ENCODE measurements at regions not wholly inside any gene's neighbourhood (a gene's known extent, or its start where the extent isn't known, plus 50 kb on each side); places are given as distances from the start of the nearest gene placed in this dataset.
"Not testable (repeated sequence)": the region's sequence is repeated elsewhere in the genome, so short reads cannot be mapped to it uniquely, and the experiment has no call there.

DNA sequence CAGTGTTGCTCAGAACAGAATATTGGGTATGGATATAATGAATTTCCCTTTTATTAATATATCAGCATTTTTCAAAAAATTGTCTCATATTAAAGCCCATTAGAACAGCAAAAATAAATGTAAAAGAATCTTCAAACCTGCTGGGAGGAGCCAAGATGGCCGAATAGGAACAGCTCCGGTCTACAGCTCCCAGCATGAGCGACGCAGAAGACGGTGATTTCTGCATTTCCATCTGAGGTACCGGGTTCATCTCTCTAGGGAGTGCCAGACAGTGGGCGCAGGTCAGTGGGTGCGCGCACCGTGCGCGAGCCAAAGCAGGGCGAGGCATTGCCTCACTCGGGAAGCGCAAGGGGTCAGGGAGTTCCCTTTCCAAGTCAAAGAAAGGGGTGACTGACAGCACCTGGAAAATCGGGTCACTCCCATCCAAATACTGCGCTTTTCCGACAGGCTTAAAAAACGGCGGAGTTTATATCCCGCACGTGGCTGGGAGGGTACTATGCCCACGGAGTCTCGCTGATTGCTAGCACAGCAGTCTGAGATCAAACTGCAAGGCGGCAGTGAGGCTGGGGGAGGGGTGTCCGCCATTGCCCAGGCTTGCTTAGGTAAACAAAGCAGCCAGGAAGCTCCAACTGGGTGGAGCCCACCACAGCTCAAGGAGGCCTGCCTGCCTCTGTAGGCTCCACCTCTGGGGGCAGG, 816.8 kb downstream of the TTLL7 start:
- CTCF ChIA-PET; H3K79me2 ChIP-seq (ENCODE audit: control insufficient read depth, insufficient read depth, low read length); H4K20me1 ChIP-seq (ENCODE audit: control insufficient read depth, insufficient read depth); DNase-seq (ENCODE audit: low read depth, low spot score); POLR2A ChIA-PET; H3K4me3 ChIP-seq; FAIRE-seq; H3K4me2 ChIP-seq (ENCODE audit: control insufficient read depth, insufficient read depth); in situ Hi-C loops (cut with MboI); BruUV-seq (replicated peaks); RAD21 ChIA-PET (ENCODE audit: unreplicated experiment); H3K27ac ChIP-seq (ENCODE audit: control insufficient read depth, insufficient read depth); ATAC-seq; H3K36me3 ChIP-seq (ENCODE audit: control insufficient read depth in 2 of 2, insufficient read depth in 2 of 2, low read length in 1 of 2); H3K27me3 ChIP-seq (replicated peaks in 1 of 2; ENCODE audit: control insufficient read depth in 2 of 2, insufficient read depth in 2 of 2, low read length in 1 of 2); intact Hi-C loops (cut with micrococcal nuclease; ENCODE audit: unreplicated experiment); H3K4me1 ChIP-seq (ENCODE audit: control insufficient read depth, insufficient read depth, low read length); H3K9me3 ChIP-seq (replicated peaks; ENCODE audit: control insufficient read depth, insufficient read depth, low read length); H2AFZ ChIP-seq (ENCODE audit: control insufficient read depth, low read depth, low read length); SMC1A ChIA-PET (ENCODE audit: uncharacterized antibody, unreplicated experiment); H3K9ac ChIP-seq (ENCODE audit: control insufficient read depth, insufficient read depth, low read length): not testable (repeated sequence)
- WGBS (ENCODE audit: insufficient coverage, insufficient replicate concordance, low lambda C conversion rate, missing lambda C conversion rate), result 79% methylated on average over 19 of the region's 26 CpGs

DNA sequence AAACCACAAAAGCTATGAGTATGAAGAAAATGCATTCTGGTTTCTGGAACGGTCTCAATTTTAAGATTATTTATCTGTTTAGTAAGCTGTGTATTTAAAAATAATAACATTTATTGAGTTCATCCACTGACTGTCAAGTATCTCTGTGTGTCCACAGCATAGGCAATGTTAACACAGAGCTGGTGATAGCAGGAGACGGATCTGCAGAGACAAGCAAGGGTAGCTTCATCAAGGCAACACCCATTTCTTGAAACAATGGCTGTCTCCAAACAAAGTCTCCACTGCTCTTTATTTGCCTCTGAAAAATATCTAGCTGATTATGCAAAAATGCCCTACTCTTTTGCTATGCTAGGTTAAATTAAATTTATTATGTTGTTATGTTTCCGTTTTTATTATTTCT, 818.3 kb downstream of the TTLL7 start:
- H4K20me1 ChIP-seq (ENCODE audit: control insufficient read depth, insufficient read depth); SMC1A ChIA-PET (ENCODE audit: uncharacterized antibody, unreplicated experiment); intact Hi-C loops (cut with micrococcal nuclease; ENCODE audit: unreplicated experiment); H3K36me3 ChIP-seq (ENCODE audit: control insufficient read depth in 2 of 2, insufficient read depth in 2 of 2, low read length in 1 of 2); H3K9ac ChIP-seq (ENCODE audit: control insufficient read depth, insufficient read depth, low read length); in situ Hi-C loops (cut with MboI); FAIRE-seq; BruUV-seq (replicated peaks); H3K4me2 ChIP-seq (ENCODE audit: control insufficient read depth, insufficient read depth); POLR2A ChIA-PET; CTCF ChIA-PET; H3K79me2 ChIP-seq (ENCODE audit: control insufficient read depth, insufficient read depth, low read length); H3K27me3 ChIP-seq (replicated peaks in 1 of 2; ENCODE audit: control insufficient read depth in 2 of 2, insufficient read depth in 2 of 2, low read length in 1 of 2); H2AFZ ChIP-seq (ENCODE audit: control insufficient read depth, low read depth, low read length); DNase-seq (ENCODE audit: low read depth, low spot score); H3K9me3 ChIP-seq (replicated peaks; ENCODE audit: control insufficient read depth, insufficient read depth, low read length); RAD21 ChIA-PET (ENCODE audit: unreplicated experiment); H3K4me3 ChIP-seq; H3K4me1 ChIP-seq (ENCODE audit: control insufficient read depth, insufficient read depth, low read length); H3K27ac ChIP-seq (ENCODE audit: control insufficient read depth, insufficient read depth); ATAC-seq: not testable (repeated sequence)
- WGBS (ENCODE audit: insufficient coverage, insufficient replicate concordance, low lambda C conversion rate, missing lambda C conversion rate), result 0% methylated on average over 3 of the region's 3 CpGs

DNA sequence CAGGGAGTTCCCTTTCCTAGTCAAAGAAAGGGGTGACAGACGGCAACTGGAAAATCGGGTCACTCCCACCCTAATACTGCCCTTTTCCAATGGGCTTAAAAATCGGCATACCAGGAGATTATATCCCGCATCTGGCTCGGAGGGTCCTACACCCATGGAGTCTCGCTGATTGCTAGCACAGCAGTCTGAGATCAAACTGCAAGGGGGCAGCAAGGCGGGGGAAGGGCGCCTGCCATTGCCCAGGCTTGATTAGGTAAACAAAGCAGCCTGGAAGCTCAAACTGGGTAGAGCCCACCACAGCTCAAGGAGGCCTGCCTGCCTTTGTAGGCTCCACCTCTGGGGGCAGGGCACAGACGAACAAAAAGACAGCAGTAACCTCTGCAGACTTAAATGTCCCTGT, 831.3 kb downstream of the TTLL7 start:
- H4K20me1 ChIP-seq (ENCODE audit: control insufficient read depth, insufficient read depth); POLR2A ChIA-PET; H3K36me3 ChIP-seq (ENCODE audit: control insufficient read depth in 2 of 2, insufficient read depth in 2 of 2, low read length in 1 of 2); H3K4me1 ChIP-seq (ENCODE audit: control insufficient read depth, insufficient read depth, low read length); FAIRE-seq; H3K79me2 ChIP-seq (ENCODE audit: control insufficient read depth, insufficient read depth, low read length); BruUV-seq (replicated peaks); in situ Hi-C loops (cut with MboI); CTCF ChIA-PET; RAD21 ChIA-PET (ENCODE audit: unreplicated experiment); H3K4me2 ChIP-seq (ENCODE audit: control insufficient read depth, insufficient read depth); H3K4me3 ChIP-seq; ATAC-seq; H2AFZ ChIP-seq (ENCODE audit: control insufficient read depth, low read depth, low read length); DNase-seq (ENCODE audit: low read depth, low spot score); SMC1A ChIA-PET (ENCODE audit: uncharacterized antibody, unreplicated experiment); H3K9me3 ChIP-seq (replicated peaks; ENCODE audit: control insufficient read depth, insufficient read depth, low read length); H3K27ac ChIP-seq (ENCODE audit: control insufficient read depth, insufficient read depth); H3K9ac ChIP-seq (ENCODE audit: control insufficient read depth, insufficient read depth, low read length); intact Hi-C loops (cut with micrococcal nuclease; ENCODE audit: unreplicated experiment); H3K27me3 ChIP-seq (replicated peaks in 1 of 2; ENCODE audit: control insufficient read depth in 2 of 2, insufficient read depth in 2 of 2, low read length in 1 of 2): not testable (repeated sequence)
- 46% methylated on average over 8 of the region's 9 CpGs for WGBS (ENCODE audit: insufficient coverage, insufficient replicate concordance, low lambda C conversion rate, missing lambda C conversion rate)

DNA sequence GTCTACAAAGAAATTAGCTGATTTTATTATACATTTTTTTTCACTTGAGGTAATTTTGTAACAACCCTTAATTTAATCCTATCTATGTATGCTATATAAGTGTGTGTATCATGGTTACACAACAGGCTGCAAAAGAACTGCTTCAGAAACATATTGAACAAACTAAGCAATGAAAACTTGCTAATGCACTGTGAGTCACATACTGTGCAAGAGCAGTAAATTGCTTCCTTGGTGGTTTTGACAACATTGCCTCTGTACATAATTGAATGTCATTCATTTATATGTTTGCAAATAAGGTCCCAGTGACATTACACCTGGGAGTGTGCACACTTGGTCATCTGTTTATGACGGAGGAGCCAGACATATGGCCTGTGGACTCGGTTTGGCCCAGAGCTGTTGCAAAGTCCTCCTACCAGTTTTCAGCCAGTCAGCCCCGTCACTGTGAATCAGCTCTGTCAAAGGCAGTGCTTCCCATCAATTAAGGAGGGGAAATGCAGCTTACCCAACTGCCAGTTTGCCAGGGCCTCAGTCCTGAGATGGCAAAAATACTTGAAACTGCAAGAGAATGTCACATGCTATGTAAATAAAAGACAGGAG, 835.0 kb downstream of the TTLL7 start:
- H3K27me3 ChIP-seq (replicated peaks in 1 of 2; ENCODE audit: control insufficient read depth in 2 of 2, insufficient read depth in 2 of 2, low read length in 1 of 2); SMC1A ChIA-PET (ENCODE audit: uncharacterized antibody, unreplicated experiment); H2AFZ ChIP-seq (ENCODE audit: control insufficient read depth, low read depth, low read length); H3K4me1 ChIP-seq (ENCODE audit: control insufficient read depth, insufficient read depth, low read length); POLR2A ChIA-PET; BruUV-seq (replicated peaks); H3K79me2 ChIP-seq (ENCODE audit: control insufficient read depth, insufficient read depth, low read length); H3K9ac ChIP-seq (ENCODE audit: control insufficient read depth, insufficient read depth, low read length); H4K20me1 ChIP-seq (ENCODE audit: control insufficient read depth, insufficient read depth); DNase-seq (ENCODE audit: low read depth, low spot score); H3K4me2 ChIP-seq (ENCODE audit: control insufficient read depth, insufficient read depth); FAIRE-seq; intact Hi-C loops (cut with micrococcal nuclease; ENCODE audit: unreplicated experiment); H3K4me3 ChIP-seq; ATAC-seq; CTCF ChIA-PET; in situ Hi-C loops (cut with MboI); RAD21 ChIA-PET (ENCODE audit: unreplicated experiment); H3K36me3 ChIP-seq (ENCODE audit: control insufficient read depth in 2 of 2, insufficient read depth in 2 of 2, low read length in 1 of 2); H3K9me3 ChIP-seq (replicated peaks; ENCODE audit: control insufficient read depth, insufficient read depth, low read length); H3K27ac ChIP-seq (ENCODE audit: control insufficient read depth, insufficient read depth): not testable (repeated sequence)
- 6% methylated on average over 3 of the region's 3 CpGs for WGBS (ENCODE audit: insufficient coverage, insufficient replicate concordance, low lambda C conversion rate, missing lambda C conversion rate)
